GM08714 (cell line): ENCODE measurements at regions not wholly inside any gene's neighbourhood (a gene's known extent, or its start where the extent isn't known, plus 50 kb on each side); places are given as distances from the start of the nearest gene placed in this dataset.

Experiments used
- H3K4me3 ChIP-seq: fragments of 200-500 bp; sonication (Bioruptor generic); 2 replicates; pipeline ENCODE4 v1.5.1; 2014; ENCODE audit warnings: mild to moderate bottlenecking, low read length, inconsistent platforms
- ZNF274 ChIP-seq: IDR thresholded peaks from 2 replicates; pipeline ENCODE4 v1.6.1; 2012; ENCODE audit warnings: mild to moderate bottlenecking, low read depth, low read length

- no peak overlapping the region for H3K4me3 ChIP-seq
- no peak for TF ChIP-seq ZNF274
Observed at GRCh38 chr17:51560398-51560797, 300.1 kb downstream of the UTP18 start.

- TF ChIP-seq ZNF274, result no peak
- no peak overlapping the region for H3K4me3 ChIP-seq
Observed at GRCh38 chr17:51563961-51564360, 303.6 kb downstream of the UTP18 start.

DNA sequence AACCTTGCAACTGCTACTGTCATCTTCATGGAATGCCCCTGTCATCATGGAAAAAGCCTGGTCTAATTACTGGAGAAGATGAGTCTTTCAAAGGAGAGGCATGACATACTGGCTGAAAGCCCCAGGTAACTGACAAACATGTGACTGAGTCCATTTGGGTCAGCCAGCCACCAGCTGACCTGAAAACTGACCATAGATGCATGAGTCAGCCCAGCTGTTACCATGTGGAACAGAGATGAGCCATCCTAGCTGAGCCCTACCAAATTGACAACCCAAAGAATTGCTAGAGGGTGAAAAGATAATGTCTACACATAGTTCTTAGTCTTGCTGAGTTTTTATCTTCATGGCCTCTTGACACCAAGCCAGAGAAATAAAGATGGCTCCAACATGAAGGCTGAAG, 311.8 kb downstream of the UTP18 start:
- no peak for TF ChIP-seq ZNF274

More for the DNA sequence above, 311.8 kb downstream of the UTP18 start:
- H3K4me3 ChIP-seq, result no peak overlapping the region
